HG03469 (cell line): ENCODE measurements at regions not wholly inside any gene's neighbourhood (a gene's known extent, or its start where the extent isn't known, plus 50 kb on each side); places are given as distances from the start of the nearest gene placed in this dataset.
"Not testable (repeated sequence)": the region's sequence is repeated elsewhere in the genome, so short reads cannot be mapped to it uniquely, and the experiment has no call there.

Source experiments
- ATAC-seq: cut with Tn5 transposase; IDR thresholded peaks from one replicate; pipeline ENCODE4 v1.9.1; 2021; ENCODE audit warnings: mild to moderate bottlenecking, moderate library complexity, moderate number of reproducible peaks; ENCODE audit not compliant: unreplicated experiment

GRCh38 chr2:133867166-133867565 is 298.9 kb upstream of the NCKAP5 start:
- ATAC-seq = no peak

GRCh38 chr2:133871545-133872209 is 303.4 kb upstream of the NCKAP5 start:
- ATAC-seq = no peak

- no peak for ATAC-seq
Observed at GRCh38 chr2:133878326-133878725, 310.1 kb upstream of the NCKAP5 start.

- ATAC-seq = no peak
Observed at GRCh38 chr2:133879703-133880102, 311.4 kb upstream of the NCKAP5 start.

GRCh38 chr2:133882159-133882558 is 313.9 kb upstream of the NCKAP5 start:
- not testable (repeated sequence) for ATAC-seq

- ATAC-seq = no peak
Observed at GRCh38 chr2:133884739-133885381, 316.6 kb upstream of the NCKAP5 start.

GRCh38 chr2:133885847-133886246 is 317.6 kb upstream of the NCKAP5 start:
- ATAC-seq = no peak

GRCh38 chr2:133886735-133887675 is 318.7 kb upstream of the NCKAP5 start:
- ATAC-seq = peak; percentile 61

GRCh38 chr2:133887676-133888040 is 319.4 kb upstream of the NCKAP5 start:
- ATAC-seq = no peak

GRCh38 chr2:133888107-133888506 is 319.8 kb upstream of the NCKAP5 start:
- ATAC-seq = no peak

- ATAC-seq = no peak
Observed at GRCh38 chr2:133888621-133889219, 320.5 kb upstream of the NCKAP5 start.

GRCh38 chr2:133892352-133892913 is 324.2 kb upstream of the NCKAP5 start:
- no peak for ATAC-seq

GRCh38 chr2:133894429-133894828 is 326.2 kb upstream of the NCKAP5 start:
- no peak for ATAC-seq

GRCh38 chr2:133897838-133898237 is 329.6 kb upstream of the NCKAP5 start:
- ATAC-seq = not testable (repeated sequence)

GRCh38 chr2:133900909-133901308 is 332.6 kb upstream of the NCKAP5 start:
- ATAC-seq = no peak

- no peak for ATAC-seq
Observed at GRCh38 chr2:133906396-133906795, 338.1 kb upstream of the NCKAP5 start.

- no peak for ATAC-seq
Observed at GRCh38 chr2:133906926-133907325, 338.7 kb upstream of the NCKAP5 start.

- ATAC-seq = no peak
Observed at GRCh38 chr2:133908171-133908570, 339.9 kb upstream of the NCKAP5 start.

- ATAC-seq = no peak
Observed at GRCh38 chr2:133918141-133918540, 335.7 kb upstream of the MGAT5 start.

- no peak for ATAC-seq
Observed at GRCh38 chr2:133919285-133919684, 334.6 kb upstream of the MGAT5 start.

- ATAC-seq = no peak
Observed at GRCh38 chr2:133927894-133928293, 326.0 kb upstream of the MGAT5 start.
